Lung (tissue), 11 donors: ENCODE measurements at regions not wholly inside any gene's neighbourhood (a gene's known extent, or its start where the extent isn't known, plus 50 kb on each side); places are given as distances from the start of the nearest gene placed in this dataset.

Experiments
- ATAC-seq: fragments of 200-7000 bp; cut with Tn5 transposase; one replicate; pipeline ENCODE4 v1.9.1; 2020; ENCODE audit warnings: moderate number of reproducible peaks; ENCODE audit not compliant: insufficient read depth, low FRiP score
- DNase-seq, 3 donors: peaks; one replicate each; pipeline ENCODE4 v3.0.0-alpha.2; 2013 to 2017
- H3K27ac ChIP-seq, 2 donors: one replicate each; pipeline ENCODE4 v1.5.1; 2013; ENCODE audit warnings: mild to moderate bottlenecking in 2 of 2, moderate library complexity in 2 of 2, control low read depth in 1 of 2, inconsistent platforms in 1 of 2, low read depth in 1 of 2, low read length in 1 of 2
- H3K27me3 ChIP-seq, 3 donors: one replicate each; pipeline ENCODE4 v1.5.1; 2013; ENCODE audit warnings: low read length in 2 of 3; ENCODE audit not compliant: control insufficient read depth in 3 of 3, insufficient read depth in 3 of 3
- H3K36me3 ChIP-seq, 4 donors: one replicate each; pipeline ENCODE4 v1.5.1; 2013; ENCODE audit warnings: low read length in 4 of 4, mild to moderate bottlenecking in 1 of 4, moderate library complexity in 1 of 4; ENCODE audit not compliant: control insufficient read depth in 4 of 4, insufficient read depth in 4 of 4
- H3K4me1 ChIP-seq, 5 donors: one replicate each; pipeline ENCODE4 v1.5.1; 2013; ENCODE audit warnings: low read length in 5 of 5, mild to moderate bottlenecking in 2 of 5, moderate library complexity in 1 of 5; ENCODE audit not compliant: control insufficient read depth in 5 of 5, insufficient read depth in 5 of 5
- H3K4me3 ChIP-seq: one replicate; pipeline ENCODE4 v1.5.1; 2013; ENCODE audit warnings: mild to moderate bottlenecking, control low read depth, moderate library complexity
- H3K9ac ChIP-seq, 2 donors: one replicate each; pipeline ENCODE4 v1.5.1; 2013; ENCODE audit warnings: low read length in 2 of 2, control low read depth in 1 of 2; ENCODE audit not compliant: insufficient read depth in 1 of 2
- H3K9me3 ChIP-seq, 4 donors: one replicate each; pipeline ENCODE4 v1.5.1; 2013; ENCODE audit warnings: low read length in 3 of 4, mild to moderate bottlenecking in 1 of 4, moderate library complexity in 1 of 4; ENCODE audit not compliant: control insufficient read depth in 4 of 4, insufficient read depth in 3 of 4
- CTCF ChIP-seq: IDR thresholded peaks from 2 replicates; pipeline ENCODE4 v1.5.1; 2012; ENCODE audit warnings: mild to moderate bottlenecking; ENCODE audit errors: control extremely low read depth, extremely low read depth
- whole genome bisulfite sequencing, 2 donors: extraction: QIAGEN DNeasy Blood & Tissue Kit; methylation state at CpG; one replicate each; pipeline ENCODE4 v1.1.7; 2013; 5-methylcytosine and 5-hydroxymethylcytosine counted together
- donor health status: control.
- donor health status: control.
- donor health status: Bipolar disorder and iron deficiency.
- donor health status: healthy.
- donor health status: DM: yes; HTN: yes; CAD: no.

GRCh38 chr4:156073976-156074375, 120.3 kb upstream of the CTSO start:
- DNase-seq (no peak), ATAC-seq (no peak)
- H3K4me3 ChIP-seq, result no peak overlapping the region
- H3K27ac ChIP-seq, result no peak overlapping the region
- H3K27me3 ChIP-seq, result no peaks in the 10 kb centered on the region
- no peaks in the 10 kb centered on the region for H3K4me1 ChIP-seq
- H3K9me3 ChIP-seq, result peaks cover 0 to 14% (median 6%) of the 10 kb centered on the region in 4 donors
- H3K36me3 ChIP-seq, result no peaks in the 10 kb centered on the region
- WGBS, 2 donors, result 69 to 83% methylated on average over 2 of the region's 2 CpGs
- TF ChIP-seq CTCF, result no peak
- H3K9ac ChIP-seq, result no peak overlapping the region

GRCh38 chr4:156060661-156061060, 107.0 kb upstream of the CTSO start:
- DNase-seq, result no peak
- Histone ChIP-seq H3K9me3 (no peaks in the 10 kb centered on the region), H3K4me3 (no peak overlapping the region), H3K4me1 (no peaks in the 10 kb centered on the region), H3K9ac (no peak overlapping the region), H3K27me3 (no peaks in the 10 kb centered on the region), H3K36me3 (no peaks in the 10 kb centered on the region), H3K27ac (no peak overlapping the region)
- no peak for TF ChIP-seq CTCF
- ATAC-seq, result no peak
- WGBS, 2 donors, result 80 to 90% methylated on average over 3 of the region's 3 CpGs

GRCh38 chr4:156053174-156053573, 99.5 kb upstream of the CTSO start:
- 47 to 63% methylated on average over 3 of the region's 3 CpGs for WGBS, 2 donors
- H3K27me3 ChIP-seq, result no peaks in the 10 kb centered on the region

More at GRCh38 chr4:156053174-156053573, 99.5 kb upstream of the CTSO start:
- Histone ChIP-seq H3K27ac (no peak overlapping the region), H3K4me3 (no peak overlapping the region), H3K4me1 (no peaks in the 10 kb centered on the region), H3K9ac (no peak overlapping the region), H3K36me3 (no peaks in the 10 kb centered on the region), H3K9me3 (no peaks in the 10 kb centered on the region)
- no peak for TF ChIP-seq CTCF
- DNase-seq, result no peak
- ATAC-seq, result no peak
